ENCODE measurements at regions not wholly inside any gene's neighbourhood (a gene's known extent, or its start where the extent isn't known, plus 50 kb on each side); places are given as distances from the start of the nearest gene placed in this dataset.

- H3K4me1 ChIP-seq (ENCODE audit: control insufficient read depth in 2 of 2, insufficient read depth in 2 of 2, low read length in 2 of 2) = no peaks in the 10 kb centered on the region
- no peak overlapping the region for H3K4me3 ChIP-seq (ENCODE audit: low read length in 2 of 2)
- WGBS = 94% methylated on average over 5 of the region's 5 CpGs
- H3K36me3 ChIP-seq (ENCODE audit: control insufficient read depth in 2 of 2, insufficient read depth in 2 of 2, low read length in 1 of 2) = no peaks in the 10 kb centered on the region
- H3K27ac ChIP-seq (ENCODE audit: low read depth in 1 of 2, low read length in 1 of 2) = no peak overlapping the region
- H3K27me3 ChIP-seq (ENCODE audit: control insufficient read depth in 2 of 2, insufficient read depth in 1 of 2, low read length in 1 of 2) = no peaks in the 10 kb centered on the region
- no peaks in the 10 kb centered on the region for H3K9me3 ChIP-seq (ENCODE audit: control insufficient read depth in 2 of 2, insufficient read depth in 1 of 2, low read length in 1 of 2)
- DNase-seq (ENCODE audit: low read depth in 6 of 9, low spot score in 9 of 9) = no peak
These were observed 235.0 kb upstream of the SOX21 start for GRCh38 chr13:94947392-94947791.

GRCh38 chr13:94946039-94946438, 233.7 kb upstream of the SOX21 start:
- no peak for DNase-seq (ENCODE audit: low read depth in 6 of 9, low spot score in 9 of 9)
- Histone ChIP-seq H3K4me1 (ENCODE audit: control insufficient read depth in 2 of 2, insufficient read depth in 2 of 2, low read length in 2 of 2) (no peaks in the 10 kb centered on the region), H3K4me3 (ENCODE audit: low read length in 2 of 2) (no peak overlapping the region), H3K27me3 (ENCODE audit: control insufficient read depth in 2 of 2, insufficient read depth in 1 of 2, low read length in 1 of 2) (no peaks in the 10 kb centered on the region), H3K36me3 (ENCODE audit: control insufficient read depth in 2 of 2, insufficient read depth in 2 of 2, low read length in 1 of 2) (no peaks in the 10 kb centered on the region), H3K9me3 (ENCODE audit: control insufficient read depth in 2 of 2, insufficient read depth in 1 of 2, low read length in 1 of 2) (no peaks in the 10 kb centered on the region), H3K27ac (ENCODE audit: low read depth in 1 of 2, low read length in 1 of 2) (no peak overlapping the region)
- whole genome bisulfite sequencing = 96% methylated on average over 5 of the region's 5 CpGs

GRCh38 chr13:94938124-94938523, 225.8 kb upstream of the SOX21 start:
- Histone ChIP-seq H3K9me3 (ENCODE audit: control insufficient read depth in 2 of 2, insufficient read depth in 1 of 2, low read length in 1 of 2) (peaks cover 0 to 7% of the 10 kb centered on the region in 2 donors), H3K4me1 (ENCODE audit: control insufficient read depth in 2 of 2, insufficient read depth in 2 of 2, low read length in 2 of 2) (no peaks in the 10 kb centered on the region), H3K27ac (ENCODE audit: low read depth in 1 of 2, low read length in 1 of 2) (no peak overlapping the region), H3K36me3 (ENCODE audit: control insufficient read depth in 2 of 2, insufficient read depth in 2 of 2, low read length in 1 of 2) (no peaks in the 10 kb centered on the region), H3K27me3 (ENCODE audit: control insufficient read depth in 2 of 2, insufficient read depth in 1 of 2, low read length in 1 of 2) (no peaks in the 10 kb centered on the region), H3K4me3 (ENCODE audit: low read length in 2 of 2) (no peak overlapping the region)
- no peak for DNase-seq (ENCODE audit: low read depth in 6 of 9, low spot score in 9 of 9)
- 94% methylated on average over 4 of the region's 4 CpGs for WGBS

- DNase-seq (ENCODE audit: low read depth in 6 of 9, low spot score in 9 of 9) = no peak
These were observed 224.3 kb upstream of the SOX21 start for GRCh38 chr13:94936633-94937032.

GRCh38 chr13:94933936-94934335, 221.6 kb upstream of the SOX21 start:
- no peak for DNase-seq (ENCODE audit: low read depth in 6 of 9, low spot score in 9 of 9)
- Histone ChIP-seq H3K4me1 (ENCODE audit: control insufficient read depth in 2 of 2, insufficient read depth in 2 of 2, low read length in 2 of 2) (no peaks in the 10 kb centered on the region), H3K27me3 (ENCODE audit: control insufficient read depth in 2 of 2, insufficient read depth in 1 of 2, low read length in 1 of 2) (no peaks in the 10 kb centered on the region), H3K36me3 (ENCODE audit: control insufficient read depth in 2 of 2, insufficient read depth in 2 of 2, low read length in 1 of 2) (no peaks in the 10 kb centered on the region), H3K27ac (ENCODE audit: low read depth in 1 of 2, low read length in 1 of 2) (no peak overlapping the region), H3K4me3 (ENCODE audit: low read length in 2 of 2) (no peak overlapping the region), H3K9me3 (ENCODE audit: control insufficient read depth in 2 of 2, insufficient read depth in 1 of 2, low read length in 1 of 2) (peaks cover 0 to 8% of the 10 kb centered on the region in 2 donors)
- WGBS = 95% methylated on average over 4 of the region's 4 CpGs

More at GRCh38 chr13:94936633-94937032, 224.3 kb upstream of the SOX21 start:
- Histone ChIP-seq H3K4me3 (ENCODE audit: low read length in 2 of 2) (no peak overlapping the region), H3K27me3 (ENCODE audit: control insufficient read depth in 2 of 2, insufficient read depth in 1 of 2, low read length in 1 of 2) (no peaks in the 10 kb centered on the region), H3K36me3 (ENCODE audit: control insufficient read depth in 2 of 2, insufficient read depth in 2 of 2, low read length in 1 of 2) (no peaks in the 10 kb centered on the region), H3K27ac (ENCODE audit: low read depth in 1 of 2, low read length in 1 of 2) (no peak overlapping the region), H3K9me3 (ENCODE audit: control insufficient read depth in 2 of 2, insufficient read depth in 1 of 2, low read length in 1 of 2) (peaks cover 0 to 8% of the 10 kb centered on the region in 2 donors), H3K4me1 (ENCODE audit: control insufficient read depth in 2 of 2, insufficient read depth in 2 of 2, low read length in 2 of 2) (no peaks in the 10 kb centered on the region)

- Histone ChIP-seq H3K4me1 (ENCODE audit: control insufficient read depth in 2 of 2, insufficient read depth in 2 of 2, low read length in 2 of 2) (no peaks in the 10 kb centered on the region), H3K9me3 (ENCODE audit: control insufficient read depth in 2 of 2, insufficient read depth in 1 of 2, low read length in 1 of 2) (peaks cover 0 to 8% of the 10 kb centered on the region in 2 donors), H3K27ac (ENCODE audit: low read depth in 1 of 2, low read length in 1 of 2) (no peak overlapping the region), H3K36me3 (ENCODE audit: control insufficient read depth in 2 of 2, insufficient read depth in 2 of 2, low read length in 1 of 2) (no peaks in the 10 kb centered on the region), H3K27me3 (ENCODE audit: control insufficient read depth in 2 of 2, insufficient read depth in 1 of 2, low read length in 1 of 2) (no peaks in the 10 kb centered on the region), H3K4me3 (ENCODE audit: low read length in 2 of 2) (no peak overlapping the region)
- DNase-seq (ENCODE audit: low read depth in 6 of 9, low spot score in 9 of 9) = no peak
- 95% methylated on average over 4 of the region's 4 CpGs for WGBS
These were observed 220.9 kb upstream of the SOX21 start for GRCh38 chr13:94933230-94933751.

- no peak overlapping the region for H3K4me3 ChIP-seq (ENCODE audit: low read length in 2 of 2)
- DNase-seq (ENCODE audit: low read depth in 6 of 9, low spot score in 9 of 9) = no peak
- H3K4me1 ChIP-seq (ENCODE audit: control insufficient read depth in 2 of 2, insufficient read depth in 2 of 2, low read length in 2 of 2) = no peaks in the 10 kb centered on the region
- H3K27ac ChIP-seq (ENCODE audit: low read depth in 1 of 2, low read length in 1 of 2) = no peak overlapping the region
- H3K36me3 ChIP-seq (ENCODE audit: control insufficient read depth in 2 of 2, insufficient read depth in 2 of 2, low read length in 1 of 2) = no peaks in the 10 kb centered on the region
- peaks cover 0 to 2% of the 10 kb centered on the region in 2 donors for H3K9me3 ChIP-seq (ENCODE audit: control insufficient read depth in 2 of 2, insufficient read depth in 1 of 2, low read length in 1 of 2)
- no peaks in the 10 kb centered on the region for H3K27me3 ChIP-seq (ENCODE audit: control insufficient read depth in 2 of 2, insufficient read depth in 1 of 2, low read length in 1 of 2)
- 96% methylated on average over 5 of the region's 5 CpGs for WGBS
These were observed 215.9 kb upstream of the SOX21 start for GRCh38 chr13:94928127-94928775.

- no peaks in the 10 kb centered on the region for H3K4me1 ChIP-seq (ENCODE audit: control insufficient read depth in 2 of 2, insufficient read depth in 2 of 2, low read length in 2 of 2)
- no peaks in the 10 kb centered on the region for H3K9me3 ChIP-seq (ENCODE audit: control insufficient read depth in 2 of 2, insufficient read depth in 1 of 2, low read length in 1 of 2)
- H3K36me3 ChIP-seq (ENCODE audit: control insufficient read depth in 2 of 2, insufficient read depth in 2 of 2, low read length in 1 of 2) = no peaks in the 10 kb centered on the region
- no peak overlapping the region for H3K4me3 ChIP-seq (ENCODE audit: low read length in 2 of 2)
- no peak overlapping the region for H3K27ac ChIP-seq (ENCODE audit: low read depth in 1 of 2, low read length in 1 of 2)
- H3K27me3 ChIP-seq (ENCODE audit: control insufficient read depth in 2 of 2, insufficient read depth in 1 of 2, low read length in 1 of 2) = no peaks in the 10 kb centered on the region
- 79% methylated on average over 3 of the region's 3 CpGs for WGBS
- DNase-seq (ENCODE audit: low read depth in 6 of 9, low spot score in 9 of 9) = no peak
These were observed 212.9 kb upstream of the SOX21 start for GRCh38 chr13:94925263-94925662.

- Histone ChIP-seq H3K4me3 (ENCODE audit: low read length in 2 of 2) (no peak overlapping the region), H3K36me3 (ENCODE audit: control insufficient read depth in 2 of 2, insufficient read depth in 2 of 2, low read length in 1 of 2) (no peaks in the 10 kb centered on the region), H3K27ac (ENCODE audit: low read depth in 1 of 2, low read length in 1 of 2) (no peak overlapping the region), H3K27me3 (ENCODE audit: control insufficient read depth in 2 of 2, insufficient read depth in 1 of 2, low read length in 1 of 2) (no peaks in the 10 kb centered on the region), H3K9me3 (ENCODE audit: control insufficient read depth in 2 of 2, insufficient read depth in 1 of 2, low read length in 1 of 2) (no peaks in the 10 kb centered on the region), H3K4me1 (ENCODE audit: control insufficient read depth in 2 of 2, insufficient read depth in 2 of 2, low read length in 2 of 2) (no peaks in the 10 kb centered on the region)
- no peak for DNase-seq (ENCODE audit: low read depth in 6 of 9, low spot score in 9 of 9)
- 80% methylated on average over 4 of the region's 4 CpGs for WGBS
These were observed 208.8 kb upstream of the SOX21 start for GRCh38 chr13:94921181-94921580.
